ENCODE measurements at regions not wholly inside any gene's neighbourhood (a gene's known extent, or its start where the extent isn't known, plus 50 kb on each side); places are given as distances from the start of the nearest gene placed in this dataset.

DNA sequence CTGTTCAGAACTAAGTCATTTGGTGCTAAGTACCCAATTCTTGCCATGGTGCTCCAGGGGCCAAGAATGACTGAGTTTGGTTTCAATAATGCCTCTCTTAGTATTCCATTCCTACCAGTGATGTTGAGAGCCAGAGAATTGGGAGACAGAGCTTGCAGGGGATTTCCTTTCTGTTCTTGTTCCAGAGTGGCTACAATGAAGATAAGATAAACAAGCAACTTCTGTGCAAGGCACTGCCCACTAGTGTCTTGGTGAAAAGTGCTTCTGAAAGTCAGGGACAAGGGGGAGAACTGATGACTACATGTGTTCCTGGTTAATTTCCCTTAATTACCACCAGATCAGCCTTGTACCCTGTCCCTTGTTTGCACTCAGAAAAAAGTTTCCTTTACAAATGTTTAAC lies 421.6 kb downstream of the BCKDHB start:
- in situ Hi-C loops (cut with HindIII; ENCODE audit: low pct_unique_long_range_greater_than_20kb, low sequenced_read_pairs), result no loop called here
- no peaks in the 10 kb centered on the region for H3K36me3 ChIP-seq (ENCODE audit: control insufficient read depth, insufficient read depth, low read length)
- H3K9me3 ChIP-seq (ENCODE audit: control insufficient read depth, insufficient read depth, low read depth, low read length), result no peaks in the 10 kb centered on the region
- no peaks in the 10 kb centered on the region; the same call in 1 of the 2 replicates for H3K4me1 ChIP-seq (ENCODE audit: control insufficient read depth, insufficient read depth, low read length)
- no peak for ATAC-seq
- H3K27me3 ChIP-seq (ENCODE audit: control insufficient read depth, insufficient read depth, low read length), result no peaks in the 10 kb centered on the region
- no peak overlapping the region for H3K27ac ChIP-seq (ENCODE audit: low read length)
- intact Hi-C loops (cut with micrococcal nuclease; ENCODE audit: unreplicated experiment), result loop anchor here (5.0 kb wide), 1 partner anchor 1389 kb away; no protein-coding TSS in a partner anchor
- ChIA-PET CTCF (no interaction called here), POLR2A (no interaction called here)
- no peak overlapping the region for H3K4me3 ChIP-seq (ENCODE audit: low read depth in 2 of 2, low read length in 2 of 2)
- BruUV-seq (replicated peaks), result no TSS peak
- no peak for DNase-seq (ENCODE audit: low read depth, low spot score)
- TF ChIP-seq TCF7L2 (IDR thresholded peaks at IDR 0.05; ENCODE audit: low read depth, low read length) (no peak), SIN3A (IDR thresholded peaks at IDR 0.05; ENCODE audit: borderline replicate concordance, insufficient read depth, low read depth, low read length) (no peak), POLR2AphosphoS5 (IDR thresholded peaks at IDR 0.05; ENCODE audit: low read depth, low read length) (no peak)
- TF ChIP-seq, protein P1, sequence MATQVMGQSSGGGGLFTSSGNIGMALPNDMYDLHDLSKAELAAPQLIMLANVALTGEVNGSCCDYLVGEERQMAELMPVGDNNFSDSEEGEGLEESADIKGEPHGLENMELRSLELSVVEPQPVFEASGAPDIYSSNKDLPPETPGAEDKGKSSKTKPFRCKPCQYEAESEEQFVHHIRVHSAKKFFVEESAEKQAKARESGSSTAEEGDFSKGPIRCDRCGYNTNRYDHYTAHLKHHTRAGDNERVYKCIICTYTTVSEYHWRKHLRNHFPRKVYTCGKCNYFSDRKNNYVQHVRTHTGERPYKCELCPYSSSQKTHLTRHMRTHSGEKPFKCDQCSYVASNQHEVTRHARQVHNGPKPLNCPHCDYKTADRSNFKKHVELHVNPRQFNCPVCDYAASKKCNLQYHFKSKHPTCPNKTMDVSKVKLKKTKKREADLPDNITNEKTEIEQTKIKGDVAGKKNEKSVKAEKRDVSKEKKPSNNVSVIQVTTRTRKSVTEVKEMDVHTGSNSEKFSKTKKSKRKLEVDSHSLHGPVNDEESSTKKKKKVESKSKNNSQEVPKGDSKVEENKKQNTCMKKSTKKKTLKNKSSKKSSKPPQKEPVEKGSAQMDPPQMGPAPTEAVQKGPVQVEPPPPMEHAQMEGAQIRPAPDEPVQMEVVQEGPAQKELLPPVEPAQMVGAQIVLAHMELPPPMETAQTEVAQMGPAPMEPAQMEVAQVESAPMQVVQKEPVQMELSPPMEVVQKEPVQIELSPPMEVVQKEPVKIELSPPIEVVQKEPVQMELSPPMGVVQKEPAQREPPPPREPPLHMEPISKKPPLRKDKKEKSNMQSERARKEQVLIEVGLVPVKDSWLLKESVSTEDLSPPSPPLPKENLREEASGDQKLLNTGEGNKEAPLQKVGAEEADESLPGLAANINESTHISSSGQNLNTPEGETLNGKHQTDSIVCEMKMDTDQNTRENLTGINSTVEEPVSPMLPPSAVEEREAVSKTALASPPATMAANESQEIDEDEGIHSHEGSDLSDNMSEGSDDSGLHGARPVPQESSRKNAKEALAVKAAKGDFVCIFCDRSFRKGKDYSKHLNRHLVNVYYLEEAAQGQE (IDR thresholded peaks at IDR 0.05; ENCODE audit: insufficient read depth in 1 of 2, low read depth in 2 of 2, low read length in 1 of 2), result no peak
- TF ChIP-seq, protein P2, sequence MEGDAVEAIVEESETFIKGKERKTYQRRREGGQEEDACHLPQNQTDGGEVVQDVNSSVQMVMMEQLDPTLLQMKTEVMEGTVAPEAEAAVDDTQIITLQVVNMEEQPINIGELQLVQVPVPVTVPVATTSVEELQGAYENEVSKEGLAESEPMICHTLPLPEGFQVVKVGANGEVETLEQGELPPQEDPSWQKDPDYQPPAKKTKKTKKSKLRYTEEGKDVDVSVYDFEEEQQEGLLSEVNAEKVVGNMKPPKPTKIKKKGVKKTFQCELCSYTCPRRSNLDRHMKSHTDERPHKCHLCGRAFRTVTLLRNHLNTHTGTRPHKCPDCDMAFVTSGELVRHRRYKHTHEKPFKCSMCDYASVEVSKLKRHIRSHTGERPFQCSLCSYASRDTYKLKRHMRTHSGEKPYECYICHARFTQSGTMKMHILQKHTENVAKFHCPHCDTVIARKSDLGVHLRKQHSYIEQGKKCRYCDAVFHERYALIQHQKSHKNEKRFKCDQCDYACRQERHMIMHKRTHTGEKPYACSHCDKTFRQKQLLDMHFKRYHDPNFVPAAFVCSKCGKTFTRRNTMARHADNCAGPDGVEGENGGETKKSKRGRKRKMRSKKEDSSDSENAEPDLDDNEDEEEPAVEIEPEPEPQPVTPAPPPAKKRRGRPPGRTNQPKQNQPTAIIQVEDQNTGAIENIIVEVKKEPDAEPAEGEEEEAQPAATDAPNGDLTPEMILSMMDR (IDR thresholded peaks at IDR 0.05), result no peak

DNA sequence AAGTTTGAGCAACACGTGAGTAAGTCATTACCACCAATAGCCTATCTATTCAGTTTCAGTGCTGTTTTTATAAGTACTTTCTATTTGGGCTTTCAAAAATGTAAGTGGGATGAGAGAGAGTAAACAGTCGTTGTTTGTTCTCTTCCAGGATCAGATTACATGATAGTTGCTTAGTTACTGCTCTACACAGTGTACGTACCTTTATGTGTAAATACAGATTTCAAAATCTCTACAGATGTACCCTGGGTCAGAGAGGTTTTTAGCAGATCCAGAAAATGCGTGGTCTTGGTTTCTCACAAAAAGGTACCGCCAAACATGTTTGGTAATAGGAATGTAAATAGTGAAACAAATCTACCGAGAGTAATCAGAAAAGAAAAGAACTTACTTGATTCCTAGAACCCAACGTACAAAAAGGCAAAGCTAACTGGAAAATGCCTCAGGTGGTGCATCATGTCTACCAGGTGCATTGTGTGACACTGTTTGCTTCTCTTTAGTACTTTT lies 421.1 kb downstream of the BCKDHB start:
- no peak overlapping the region for H3K27ac ChIP-seq (ENCODE audit: low read length)
- H3K27me3 ChIP-seq (ENCODE audit: control insufficient read depth, insufficient read depth, low read length), result no peaks in the 10 kb centered on the region
- H3K4me3 ChIP-seq (ENCODE audit: low read depth in 2 of 2, low read length in 2 of 2), result no peak overlapping the region
- ChIA-PET POLR2A (no interaction called here), CTCF (no interaction called here)
- H3K4me1 ChIP-seq (ENCODE audit: control insufficient read depth, insufficient read depth, low read length), result no peaks in the 10 kb centered on the region; the same call in 1 of the 2 replicates
- no peak for DNase-seq (ENCODE audit: low read depth, low spot score)
- H3K9me3 ChIP-seq (ENCODE audit: control insufficient read depth, insufficient read depth, low read depth, low read length), result no peaks in the 10 kb centered on the region
- BruUV-seq (replicated peaks), result no TSS peak
- intact Hi-C loops (cut with micrococcal nuclease; ENCODE audit: unreplicated experiment), result loop anchor here (5.0 kb wide), 1 partner anchor 1390 kb away; no protein-coding TSS in a partner anchor
- in situ Hi-C loops (cut with HindIII; ENCODE audit: low pct_unique_long_range_greater_than_20kb, low sequenced_read_pairs), result no loop called here
- no peaks in the 10 kb centered on the region for H3K36me3 ChIP-seq (ENCODE audit: control insufficient read depth, insufficient read depth, low read length)
- no peak for ATAC-seq
- TF ChIP-seq, protein P2 (IDR thresholded peaks at IDR 0.05), result no peak
- TF ChIP-seq TCF7L2 (IDR thresholded peaks at IDR 0.05; ENCODE audit: low read depth, low read length) (no peak), POLR2AphosphoS5 (IDR thresholded peaks at IDR 0.05; ENCODE audit: low read depth, low read length) (no peak)
- TF ChIP-seq, protein P1 (IDR thresholded peaks at IDR 0.05; ENCODE audit: insufficient read depth in 1 of 2, low read depth in 2 of 2, low read length in 1 of 2), result no peak
